ENCODE measurements at regions not wholly inside any gene's neighbourhood (a gene's known extent, or its start where the extent isn't known, plus 50 kb on each side); places are given as distances from the start of the nearest gene placed in this dataset.

DNA sequence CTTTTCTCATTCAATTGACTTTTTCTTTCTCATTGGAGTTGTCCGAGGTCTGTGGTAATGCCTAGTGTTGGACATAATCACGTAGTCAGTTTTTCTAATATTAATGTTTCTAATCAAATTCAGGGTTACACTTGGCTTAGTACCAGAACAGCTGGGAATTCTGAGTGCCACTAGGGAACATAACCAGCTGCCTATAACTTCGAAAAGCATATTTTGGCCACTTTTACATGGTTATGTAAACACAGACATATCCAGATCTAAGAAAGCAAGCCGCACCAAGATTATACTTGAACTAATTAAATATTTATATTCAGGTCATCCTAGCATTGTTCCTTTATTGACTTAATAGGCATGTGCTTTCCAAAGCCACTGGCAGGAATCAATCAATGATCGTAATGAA is 91.1 kb upstream of the ARHGAP28 start:
- TF ChIP-seq MAX (IDR thresholded peaks at IDR 0.05; ENCODE audit: low read depth, low read length), result no peak
- TF ChIP-seq POLR2A (IDR thresholded peaks at IDR 0.05; ENCODE audit: extremely low read depth, insufficient read length), result no peak
- TF ChIP-seq CTCF (IDR thresholded peaks at IDR 0.05; ENCODE audit: low read depth, low read length), result no peak
- no peak for TF ChIP-seq MYC (IDR thresholded peaks at IDR 0.05; ENCODE audit: low read depth, low read length)
- H3K4me3 ChIP-seq (ENCODE audit: low read depth, low read length), result no peak overlapping the region
- no peak for DNase-seq (ENCODE audit: low read depth)

GRCh38 chr18:6639305-6639704 is 90.2 kb upstream of the ARHGAP28 start:
- DNase-seq (ENCODE audit: low read depth), result no peak
- no peak for TF ChIP-seq MAX (IDR thresholded peaks at IDR 0.05; ENCODE audit: low read depth, low read length)
- no peak for TF ChIP-seq MYC (IDR thresholded peaks at IDR 0.05; ENCODE audit: low read depth, low read length)
- no peak for TF ChIP-seq CTCF (IDR thresholded peaks at IDR 0.05; ENCODE audit: low read depth, low read length)
- no peak for TF ChIP-seq POLR2A (IDR thresholded peaks at IDR 0.05; ENCODE audit: extremely low read depth, insufficient read length)
- H3K4me3 ChIP-seq (ENCODE audit: low read depth, low read length), result no peak overlapping the region

DNA sequence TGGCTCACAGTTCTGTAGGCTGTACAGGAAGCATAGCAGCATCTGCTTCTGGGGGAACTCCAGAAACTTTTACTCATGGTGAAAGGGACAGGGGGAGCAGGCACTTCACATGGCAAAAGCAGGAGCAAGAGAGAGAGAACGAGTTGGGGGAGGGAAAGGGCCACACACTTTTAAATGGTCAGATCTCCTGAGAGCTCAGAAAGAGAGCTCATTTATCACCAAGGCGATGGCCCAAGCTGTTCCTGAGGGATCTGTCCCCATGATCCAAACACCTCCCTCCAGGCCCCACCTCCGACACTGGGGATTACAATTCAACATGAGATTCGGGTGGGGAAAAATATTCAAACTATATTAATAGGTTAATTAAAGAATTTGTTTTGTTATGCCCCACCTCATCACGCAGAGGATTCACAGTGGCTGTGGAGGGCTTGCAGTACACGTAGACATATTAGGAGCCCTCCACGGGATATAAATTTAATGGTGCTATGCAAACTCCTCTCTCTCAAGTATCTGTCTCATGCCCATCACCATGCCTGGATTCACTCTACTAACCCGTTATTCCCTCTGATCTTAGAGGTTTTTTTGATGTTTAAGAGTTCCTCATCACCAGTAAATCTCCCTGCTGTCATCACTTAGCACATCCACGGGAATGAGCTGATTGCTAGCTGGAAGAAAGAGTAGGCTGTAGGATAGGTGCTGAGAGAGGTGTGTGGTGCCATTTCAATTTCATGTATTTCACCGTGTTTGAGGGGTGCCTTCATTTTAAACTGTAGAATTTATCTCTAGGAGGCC is 84.5 kb upstream of the ARHGAP28 start:
- no peak for DNase-seq (ENCODE audit: low read depth)
- no peak overlapping the region for H3K4me3 ChIP-seq (ENCODE audit: low read depth, low read length)
- TF ChIP-seq MAX (IDR thresholded peaks at IDR 0.05; ENCODE audit: low read depth, low read length) (no peak), CTCF (IDR thresholded peaks at IDR 0.05; ENCODE audit: low read depth, low read length) (no peak), MYC (IDR thresholded peaks at IDR 0.05; ENCODE audit: low read depth, low read length) (no peak), POLR2A (IDR thresholded peaks at IDR 0.05; ENCODE audit: extremely low read depth, insufficient read length) (no peak)

DNA sequence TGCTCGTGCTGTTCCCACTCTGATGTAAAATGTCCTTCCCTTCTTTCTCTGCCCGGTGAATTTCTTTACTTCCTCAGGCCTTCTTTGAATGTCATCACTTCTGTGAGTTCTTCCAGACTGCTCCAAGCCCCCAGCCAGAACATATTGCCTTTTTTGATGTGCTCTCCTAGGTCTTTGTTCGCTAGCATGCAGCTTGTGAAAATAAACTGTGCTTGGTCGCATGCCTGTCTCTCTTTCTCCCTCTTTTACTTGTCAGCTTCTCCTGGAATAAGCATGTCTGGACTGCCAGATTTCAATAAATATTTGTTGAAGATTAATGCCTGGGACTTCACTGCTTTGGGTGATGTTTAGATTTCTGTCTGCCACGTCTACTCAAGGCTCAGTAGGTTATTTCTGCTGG is 82.7 kb upstream of the ARHGAP28 start:
- no peak overlapping the region for H3K4me3 ChIP-seq (ENCODE audit: low read depth, low read length)
- TF ChIP-seq POLR2A (IDR thresholded peaks at IDR 0.05; ENCODE audit: extremely low read depth, insufficient read length), result no peak
- no peak for TF ChIP-seq CTCF (IDR thresholded peaks at IDR 0.05; ENCODE audit: low read depth, low read length)
- TF ChIP-seq MAX (IDR thresholded peaks at IDR 0.05; ENCODE audit: low read depth, low read length), result no peak
- TF ChIP-seq MYC (IDR thresholded peaks at IDR 0.05; ENCODE audit: low read depth, low read length), result no peak
- no peak for DNase-seq (ENCODE audit: low read depth)

GRCh38 chr18:6648581-6648980 is 80.9 kb upstream of the ARHGAP28 start:
- DNase-seq (ENCODE audit: low read depth), result no peak
- H3K4me3 ChIP-seq (ENCODE audit: low read depth, low read length), result no peak overlapping the region
- no peak for TF ChIP-seq MYC (IDR thresholded peaks at IDR 0.05; ENCODE audit: low read depth, low read length)
- TF ChIP-seq MAX (IDR thresholded peaks at IDR 0.05; ENCODE audit: low read depth, low read length), result no peak

DNA sequence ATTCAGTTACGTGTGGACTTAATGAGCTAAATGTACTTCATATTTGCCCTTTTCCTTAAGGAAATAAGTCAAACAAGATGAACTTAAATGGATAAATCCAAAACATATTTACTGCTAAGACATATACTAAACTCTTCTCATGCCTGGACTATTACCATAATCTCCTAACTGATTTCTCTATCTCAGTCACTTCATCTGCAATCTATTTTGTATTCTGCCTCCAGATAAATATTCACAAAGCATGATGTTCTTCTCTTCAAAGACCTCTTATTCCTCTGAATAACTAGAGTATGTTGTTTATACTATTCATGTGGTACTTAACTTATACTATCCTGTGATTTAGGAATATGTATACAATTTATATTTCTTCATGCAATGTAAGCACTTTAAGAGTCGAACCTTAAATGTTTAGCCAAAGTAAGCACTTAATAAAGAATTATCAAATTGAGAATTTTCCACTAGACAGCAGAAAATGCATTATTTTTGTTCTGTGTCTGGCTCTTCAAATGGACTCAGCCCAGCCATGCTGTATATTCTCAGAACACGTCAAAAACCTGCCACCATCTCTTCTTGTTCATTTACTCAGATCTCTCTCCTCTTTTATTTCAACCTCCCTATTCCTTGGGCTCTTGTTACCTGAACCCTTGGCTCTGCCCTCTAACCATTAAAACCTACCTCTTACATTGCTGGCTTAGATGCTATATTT is 79.9 kb upstream of the ARHGAP28 start:
- no peak for DNase-seq (ENCODE audit: low read depth)
- TF ChIP-seq MAX (IDR thresholded peaks at IDR 0.05; ENCODE audit: low read depth, low read length) (no peak), CTCF (IDR thresholded peaks at IDR 0.05; ENCODE audit: low read depth, low read length) (no peak), POLR2A (IDR thresholded peaks at IDR 0.05; ENCODE audit: extremely low read depth, insufficient read length) (no peak), MYC (IDR thresholded peaks at IDR 0.05; ENCODE audit: low read depth, low read length) (no peak)
- H3K4me3 ChIP-seq (ENCODE audit: low read depth, low read length), result no peak overlapping the region
